ENCODE measurements at regions not wholly inside any gene's neighbourhood (a gene's known extent, or its start where the extent isn't known, plus 50 kb on each side); places are given as distances from the start of the nearest gene placed in this dataset.

DNA sequence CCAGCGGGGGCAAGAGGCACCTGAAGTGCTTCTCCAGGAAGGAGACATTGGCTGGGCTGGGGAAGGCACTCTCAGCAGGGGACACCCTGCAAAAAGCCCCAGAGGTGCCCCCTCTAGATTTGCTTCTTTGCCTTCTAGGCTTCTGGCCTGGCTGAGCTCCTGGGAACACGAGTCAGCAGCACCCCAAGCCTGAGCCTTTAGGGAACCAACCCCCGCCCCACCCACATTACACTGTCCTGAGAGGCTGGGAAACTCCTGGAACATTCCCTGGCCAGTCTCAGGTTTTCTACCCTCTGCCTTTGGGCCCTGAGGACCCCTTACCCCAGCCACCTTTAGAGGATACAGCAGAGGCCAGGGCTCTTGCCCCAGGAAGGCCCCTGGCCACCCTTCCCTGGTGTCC is 108.4 kb upstream of the LINGO1 start:
- Histone ChIP-seq H3K27ac (ENCODE audit: low read length) (no peak overlapping the region), H3K9me3 (ENCODE audit: control insufficient read depth, insufficient read depth, low read depth, low read length) (no peaks in the 10 kb centered on the region), H3K4me1 (ENCODE audit: control insufficient read depth, insufficient read depth, low read length) (no peaks in the 10 kb centered on the region), H3K4me3 (ENCODE audit: low read depth in 2 of 2, low read length in 2 of 2) (no peak overlapping the region), H3K27me3 (ENCODE audit: control insufficient read depth, insufficient read depth, low read length) (no peaks in the 10 kb centered on the region; the same call in 1 of the 2 replicates), H3K36me3 (ENCODE audit: control insufficient read depth, insufficient read depth, low read length) (no peaks in the 10 kb centered on the region)
- POLR2A ChIA-PET: no interaction called here
- intact Hi-C loops (cut with micrococcal nuclease; ENCODE audit: unreplicated experiment) (no loop called here), in situ Hi-C loops (cut with HindIII; ENCODE audit: low pct_unique_long_range_greater_than_20kb, low sequenced_read_pairs) (no loop called here)
- TF ChIP-seq REST (IDR thresholded peaks at IDR 0.05; ENCODE audit: insufficient read depth in 1 of 2, low read depth in 2 of 2, low read length in 1 of 2) (no peak), POLR2AphosphoS5 (IDR thresholded peaks at IDR 0.05; ENCODE audit: low read depth, low read length) (no peak)
- TF ChIP-seq, protein P1, sequence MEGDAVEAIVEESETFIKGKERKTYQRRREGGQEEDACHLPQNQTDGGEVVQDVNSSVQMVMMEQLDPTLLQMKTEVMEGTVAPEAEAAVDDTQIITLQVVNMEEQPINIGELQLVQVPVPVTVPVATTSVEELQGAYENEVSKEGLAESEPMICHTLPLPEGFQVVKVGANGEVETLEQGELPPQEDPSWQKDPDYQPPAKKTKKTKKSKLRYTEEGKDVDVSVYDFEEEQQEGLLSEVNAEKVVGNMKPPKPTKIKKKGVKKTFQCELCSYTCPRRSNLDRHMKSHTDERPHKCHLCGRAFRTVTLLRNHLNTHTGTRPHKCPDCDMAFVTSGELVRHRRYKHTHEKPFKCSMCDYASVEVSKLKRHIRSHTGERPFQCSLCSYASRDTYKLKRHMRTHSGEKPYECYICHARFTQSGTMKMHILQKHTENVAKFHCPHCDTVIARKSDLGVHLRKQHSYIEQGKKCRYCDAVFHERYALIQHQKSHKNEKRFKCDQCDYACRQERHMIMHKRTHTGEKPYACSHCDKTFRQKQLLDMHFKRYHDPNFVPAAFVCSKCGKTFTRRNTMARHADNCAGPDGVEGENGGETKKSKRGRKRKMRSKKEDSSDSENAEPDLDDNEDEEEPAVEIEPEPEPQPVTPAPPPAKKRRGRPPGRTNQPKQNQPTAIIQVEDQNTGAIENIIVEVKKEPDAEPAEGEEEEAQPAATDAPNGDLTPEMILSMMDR (IDR thresholded peaks at IDR 0.05): no peak
- CTCF ChIA-PET: no interaction called here
- DNase-seq (ENCODE audit: low read depth, low spot score) (no peak), ATAC-seq (no peak)
- BruUV-seq (replicated peaks): no TSS peak

GRCh38 chr15:77739591-77740378 is 107.1 kb upstream of the LINGO1 start:
- intact Hi-C loops (cut with micrococcal nuclease; ENCODE audit: unreplicated experiment): no loop called here
- no peaks in the 10 kb centered on the region; the same call in 1 of the 2 replicates for H3K27me3 ChIP-seq (ENCODE audit: control insufficient read depth, insufficient read depth, low read length)
- H3K4me3 ChIP-seq (ENCODE audit: low read depth in 2 of 2, low read length in 2 of 2): no peak overlapping the region
- H3K27ac ChIP-seq (ENCODE audit: low read length): no peak overlapping the region
- no peaks in the 10 kb centered on the region for H3K4me1 ChIP-seq (ENCODE audit: control insufficient read depth, insufficient read depth, low read length)
- DNase-seq (ENCODE audit: low read depth, low spot score) (no peak), ATAC-seq (no peak)
- no TSS peak for BruUV-seq (replicated peaks)
- ChIA-PET CTCF (no interaction called here), POLR2A (no interaction called here)
- TF ChIP-seq REST (IDR thresholded peaks at IDR 0.05; ENCODE audit: insufficient read depth in 1 of 2, low read depth in 2 of 2, low read length in 1 of 2): no peak
- TF ChIP-seq POLR2AphosphoS5 (IDR thresholded peaks at IDR 0.05; ENCODE audit: low read depth, low read length): no peak
- TF ChIP-seq, protein P1 (IDR thresholded peaks at IDR 0.05): no peak
- no peak for TF ChIP-seq SIN3A (IDR thresholded peaks at IDR 0.05; ENCODE audit: borderline replicate concordance, insufficient read depth, low read depth, low read length)
- TF ChIP-seq TCF7L2 (IDR thresholded peaks at IDR 0.05; ENCODE audit: low read depth, low read length): no peak
- H3K9me3 ChIP-seq (ENCODE audit: control insufficient read depth, insufficient read depth, low read depth, low read length): no peaks in the 10 kb centered on the region
- no peaks in the 10 kb centered on the region for H3K36me3 ChIP-seq (ENCODE audit: control insufficient read depth, insufficient read depth, low read length)
- in situ Hi-C loops (cut with HindIII; ENCODE audit: low pct_unique_long_range_greater_than_20kb, low sequenced_read_pairs): no loop called here

All from Panc1 (cell line).